Dermis microvascular lymphatic vessel endothelial cell (primary cell): ENCODE measurements at regions not wholly inside any gene's neighbourhood (a gene's known extent, or its start where the extent isn't known, plus 50 kb on each side); places are given as distances from the start of the nearest gene placed in this dataset.

ENCODE experiments used
- DNase-seq, 2 donors: peaks; one replicate each; pipeline versions ENCODE4 v3.0.0 to v3.0.0-alpha.2; 2010; ENCODE audit warnings: low read depth in 2 of 2

GRCh38 chr11:31903225-31904074 is 92.3 kb upstream of the PAX6 start:
- DNase-seq, result no peak

GRCh38 chr11:31902706-31903105 is 91.6 kb upstream of the PAX6 start:
- DNase-seq, result no peak

GRCh38 chr11:31895926-31896325 is 84.8 kb upstream of the PAX6 start:
- no peak for DNase-seq

- peak in 1 of 2 donors; percentile 5 for DNase-seq
Observed at GRCh38 chr11:31887180-31887579, 76.1 kb upstream of the PAX6 start.

- no peak for DNase-seq
Observed at GRCh38 chr11:31884080-31884479, 73.0 kb upstream of the PAX6 start.

- no peak for DNase-seq
Observed at GRCh38 chr11:31883435-31883834, 72.3 kb upstream of the PAX6 start.

GRCh38 chr11:31882951-31883392 is 71.8 kb upstream of the PAX6 start:
- DNase-seq, result no peak

- DNase-seq, result no peak
Observed at GRCh38 chr11:31881825-31882224, 70.7 kb upstream of the PAX6 start.

GRCh38 chr11:31879681-31880080 is 68.6 kb upstream of the PAX6 start:
- DNase-seq, result no peak

GRCh38 chr11:31877863-31878262 is 66.7 kb upstream of the PAX6 start:
- no peak for DNase-seq

GRCh38 chr11:31877083-31877482 is 66.0 kb upstream of the PAX6 start:
- no peak for DNase-seq

GRCh38 chr11:31875866-31876560 is 64.9 kb upstream of the PAX6 start:
- no peak for DNase-seq

GRCh38 chr11:31874631-31875191 is 63.6 kb upstream of the PAX6 start:
- no peak for DNase-seq

- no peak for DNase-seq
Observed at GRCh38 chr11:31873124-31873523, 62.0 kb upstream of the PAX6 start.

GRCh38 chr11:31872076-31872443 is 60.9 kb upstream of the PAX6 start:
- no peak for DNase-seq

- no peak for DNase-seq
Observed at GRCh38 chr11:31871310-31872075, 60.4 kb upstream of the PAX6 start.

GRCh38 chr11:31870609-31871309 is 59.6 kb upstream of the PAX6 start:
- DNase-seq, result peak; percentile 27 to 64

- no peak for DNase-seq
Observed at GRCh38 chr11:31869986-31870385, 58.9 kb upstream of the PAX6 start.

GRCh38 chr11:31865606-31866300 is 54.6 kb upstream of the PAX6 start:
- no peak for DNase-seq

- DNase-seq, result no peak
Observed at GRCh38 chr11:31863170-31863832, 52.2 kb upstream of the PAX6 start.
